ENCODE measurements at regions not wholly inside any gene's neighbourhood (a gene's known extent, or its start where the extent isn't known, plus 50 kb on each side); places are given as distances from the start of the nearest gene placed in this dataset.
A peak's percentile ranks its signal among the peaks of the same experiment; 100 is the strongest.

DNA sequence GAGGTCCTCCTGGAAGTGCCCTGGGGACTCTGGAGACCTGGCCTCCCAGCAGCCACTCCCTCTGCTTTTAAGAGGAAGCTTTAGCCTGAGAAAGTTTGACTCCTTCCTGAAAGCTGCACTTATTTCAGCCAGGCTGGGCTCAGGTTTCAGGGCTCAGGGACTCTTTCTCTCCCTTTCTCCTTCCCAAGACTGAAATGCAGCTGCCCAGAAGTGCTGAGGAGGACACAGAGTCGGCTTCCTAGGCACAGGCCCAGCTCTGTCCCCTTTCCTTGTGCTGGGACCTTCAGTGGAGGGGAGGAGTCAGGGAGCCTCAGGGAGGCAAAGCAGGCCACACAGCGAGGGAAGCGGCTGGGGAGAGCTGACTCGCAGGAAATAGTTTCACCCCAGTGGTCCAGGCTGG is 137.3 kb downstream of the NAV1 start:
- TF ChIP-seq, protein P1, sequence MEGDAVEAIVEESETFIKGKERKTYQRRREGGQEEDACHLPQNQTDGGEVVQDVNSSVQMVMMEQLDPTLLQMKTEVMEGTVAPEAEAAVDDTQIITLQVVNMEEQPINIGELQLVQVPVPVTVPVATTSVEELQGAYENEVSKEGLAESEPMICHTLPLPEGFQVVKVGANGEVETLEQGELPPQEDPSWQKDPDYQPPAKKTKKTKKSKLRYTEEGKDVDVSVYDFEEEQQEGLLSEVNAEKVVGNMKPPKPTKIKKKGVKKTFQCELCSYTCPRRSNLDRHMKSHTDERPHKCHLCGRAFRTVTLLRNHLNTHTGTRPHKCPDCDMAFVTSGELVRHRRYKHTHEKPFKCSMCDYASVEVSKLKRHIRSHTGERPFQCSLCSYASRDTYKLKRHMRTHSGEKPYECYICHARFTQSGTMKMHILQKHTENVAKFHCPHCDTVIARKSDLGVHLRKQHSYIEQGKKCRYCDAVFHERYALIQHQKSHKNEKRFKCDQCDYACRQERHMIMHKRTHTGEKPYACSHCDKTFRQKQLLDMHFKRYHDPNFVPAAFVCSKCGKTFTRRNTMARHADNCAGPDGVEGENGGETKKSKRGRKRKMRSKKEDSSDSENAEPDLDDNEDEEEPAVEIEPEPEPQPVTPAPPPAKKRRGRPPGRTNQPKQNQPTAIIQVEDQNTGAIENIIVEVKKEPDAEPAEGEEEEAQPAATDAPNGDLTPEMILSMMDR (IDR thresholded peaks at IDR 0.05; ENCODE audit: low read length, missing control alignments): no peak
- DNase-seq (ENCODE audit: low read depth): peak; percentile 31
- no peak overlapping the region for H3K4me3 ChIP-seq (replicated peaks; ENCODE audit: low read depth, low read length)

DNA sequence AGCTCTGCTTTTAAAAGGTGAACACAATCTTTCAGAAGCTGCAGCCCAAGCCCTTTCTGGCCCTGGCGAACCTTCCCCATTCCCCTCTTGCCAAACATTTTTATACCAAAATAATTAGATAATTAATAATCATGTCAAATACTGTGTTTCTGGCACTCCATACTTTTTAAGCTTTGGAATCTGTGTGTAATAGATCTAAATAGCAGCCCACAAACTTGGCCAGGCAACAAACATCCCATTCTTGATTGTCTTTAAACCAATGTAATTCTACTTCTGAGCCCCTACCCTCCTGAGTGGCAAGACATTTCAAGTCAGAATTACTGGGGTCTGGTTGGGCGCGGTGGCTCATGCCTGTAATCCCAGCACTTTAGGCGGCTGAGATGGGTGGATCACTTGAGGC is 137.7 kb downstream of the NAV1 start:
- H3K4me3 ChIP-seq (replicated peaks; ENCODE audit: low read depth, low read length): no peak overlapping the region
- TF ChIP-seq, protein P1 (IDR thresholded peaks at IDR 0.05; ENCODE audit: low read length, missing control alignments): no peak
- DNase-seq (ENCODE audit: low read depth): no peak

DNA sequence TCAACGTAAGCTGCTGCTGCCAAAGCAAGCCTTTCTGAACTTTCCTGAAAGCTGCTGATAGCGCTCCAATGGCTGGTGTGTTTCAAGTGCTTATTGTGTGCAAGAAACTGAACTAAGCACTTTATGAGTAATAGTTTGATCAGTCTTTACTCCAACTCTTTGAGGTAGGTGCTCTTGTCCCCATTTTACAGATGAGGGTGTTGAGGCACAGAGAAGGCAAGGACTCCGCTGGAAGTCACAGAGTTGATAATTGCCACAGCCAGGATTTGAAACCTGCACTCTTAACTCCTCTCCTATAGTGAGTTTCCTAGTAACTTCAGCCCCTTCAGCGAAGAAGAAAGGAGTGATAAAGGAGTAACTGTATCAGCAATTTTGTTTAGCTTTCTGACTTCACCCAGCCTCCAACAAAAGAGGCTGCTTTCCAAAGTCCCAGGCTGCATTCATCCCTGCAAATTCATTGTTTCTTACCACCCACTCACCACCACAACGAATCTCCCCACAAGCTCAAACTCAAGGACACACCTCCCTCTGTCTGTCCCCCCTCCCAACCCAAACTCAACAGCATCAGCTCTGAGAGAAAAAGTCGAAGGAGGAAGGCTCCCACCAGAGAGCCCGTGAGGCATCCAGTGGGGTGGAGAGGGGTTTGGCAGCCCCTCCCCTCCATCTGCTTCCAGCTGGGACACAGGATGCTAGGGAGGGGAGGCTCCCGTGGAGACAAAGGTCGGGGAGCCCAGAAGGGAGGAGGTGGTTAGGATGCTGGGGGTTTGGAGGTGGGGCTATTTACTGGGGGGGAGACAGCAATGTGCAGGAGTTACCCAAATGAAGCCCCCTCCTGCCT is 139.6 kb downstream of the NAV1 start:
- TF ChIP-seq, protein P1 (IDR thresholded peaks at IDR 0.05; ENCODE audit: low read length, missing control alignments): no peak

DNA sequence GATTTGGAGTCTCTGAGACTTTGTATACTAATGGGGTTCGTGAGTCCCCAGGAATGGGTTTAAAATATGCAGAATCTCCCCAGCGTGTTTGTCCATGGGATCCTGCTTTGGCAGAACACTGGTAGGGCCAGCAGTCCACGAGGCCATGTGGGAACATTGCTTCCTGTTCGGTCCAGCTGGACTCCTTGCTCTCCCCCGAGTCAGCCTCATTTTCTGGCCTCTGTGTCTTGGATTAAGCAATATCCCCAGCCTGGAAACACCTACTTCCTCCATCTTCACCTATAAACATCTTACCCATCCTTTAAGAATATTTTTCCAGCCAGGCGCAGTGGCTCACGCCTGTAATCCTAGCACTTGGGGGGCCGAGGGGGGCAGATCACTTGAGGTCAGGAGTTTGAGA is 142.4 kb downstream of the NAV1 start:
- DNase-seq (ENCODE audit: low read depth): peak; percentile 32
- H3K4me3 ChIP-seq (replicated peaks; ENCODE audit: low read depth, low read length): no peak overlapping the region
- TF ChIP-seq, protein P1 (IDR thresholded peaks at IDR 0.05; ENCODE audit: low read length, missing control alignments): no peak

More for the DNA sequence above, 139.6 kb downstream of the NAV1 start:
- peak; percentile 77 for DNase-seq (ENCODE audit: low read depth)
- no peak overlapping the region for H3K4me3 ChIP-seq (replicated peaks; ENCODE audit: low read depth, low read length)

DNA sequence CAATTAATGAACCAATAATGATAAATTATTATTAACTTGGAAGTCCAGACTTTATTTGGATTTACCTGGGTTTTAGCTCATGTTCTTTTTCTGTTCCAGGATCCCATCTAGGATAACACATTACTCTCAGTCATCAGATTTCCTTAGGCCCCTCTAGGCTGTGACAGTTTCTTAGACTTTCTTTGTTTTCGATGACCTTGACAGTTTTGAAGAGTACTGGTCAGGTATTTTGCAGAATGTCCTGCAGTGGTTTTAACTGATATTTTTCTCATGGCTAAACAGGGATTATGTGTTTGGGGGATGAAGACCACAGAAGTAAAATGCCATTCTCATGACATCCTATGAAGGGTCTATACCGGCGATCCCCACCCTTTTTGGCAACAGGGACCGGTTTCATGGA is 144.0 kb downstream of the NAV1 start:
- H3K4me3 ChIP-seq (replicated peaks; ENCODE audit: low read depth, low read length): no peak overlapping the region
- no peak for DNase-seq (ENCODE audit: low read depth)
- TF ChIP-seq, protein P1 (IDR thresholded peaks at IDR 0.05; ENCODE audit: low read length, missing control alignments): no peak

DNA sequence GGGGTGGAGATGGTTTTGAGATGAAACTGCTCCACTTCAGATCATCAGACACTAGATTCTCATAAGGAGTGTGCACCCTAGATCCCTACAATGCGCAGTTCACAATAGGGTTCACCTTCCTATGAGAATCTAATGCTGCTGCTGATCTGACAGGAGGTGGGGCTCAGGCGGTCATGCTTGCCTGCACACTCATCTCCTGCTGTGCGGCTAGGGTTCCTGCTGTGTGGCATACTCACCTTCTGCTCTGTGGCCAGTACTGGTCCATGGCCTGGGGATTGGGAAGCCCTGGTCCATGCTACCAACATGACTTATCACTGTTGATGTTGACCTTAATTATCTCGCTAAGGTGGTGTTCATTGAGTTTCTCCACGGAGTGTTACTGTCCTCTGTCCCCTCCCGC is 144.5 kb downstream of the NAV1 start:
- DNase-seq (ENCODE audit: low read depth): no peak
- TF ChIP-seq, protein P1 (IDR thresholded peaks at IDR 0.05; ENCODE audit: low read length, missing control alignments): no peak
- H3K4me3 ChIP-seq (replicated peaks; ENCODE audit: low read depth, low read length): no peak overlapping the region

DNA sequence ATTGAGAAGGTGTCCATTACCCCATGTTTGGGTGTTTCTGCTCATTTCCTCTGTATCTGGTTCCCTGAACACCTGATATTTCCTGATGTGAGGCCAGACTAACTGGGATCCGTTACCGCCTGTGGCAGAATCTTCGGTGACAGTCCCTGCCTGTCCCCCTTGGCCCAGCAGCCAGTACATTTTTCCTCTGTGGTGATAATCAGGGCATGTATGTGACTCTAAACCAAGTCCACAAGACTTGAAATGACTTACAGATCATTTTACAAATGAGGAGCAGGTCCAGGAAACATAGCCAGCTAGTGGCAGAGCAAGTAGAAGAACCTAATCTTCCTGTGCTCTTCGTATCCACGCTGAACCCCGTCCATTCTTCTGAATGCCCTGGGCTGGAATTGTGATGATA is 143.5 kb upstream of the IPO9 start:
- no peak for DNase-seq (ENCODE audit: low read depth)
- TF ChIP-seq, protein P1 (IDR thresholded peaks at IDR 0.05; ENCODE audit: low read length, missing control alignments): no peak
- no peak overlapping the region for H3K4me3 ChIP-seq (replicated peaks; ENCODE audit: low read depth, low read length)
